HG03469 (cell line): ENCODE measurements at regions not wholly inside any gene's neighbourhood (a gene's known extent, or its start where the extent isn't known, plus 50 kb on each side); places are given as distances from the start of the nearest gene placed in this dataset.

Source experiments
- ATAC-seq: cut with Tn5 transposase; IDR thresholded peaks from one replicate; pipeline ENCODE4 v1.9.1; 2021; ENCODE audit warnings: mild to moderate bottlenecking, moderate library complexity, moderate number of reproducible peaks; ENCODE audit not compliant: unreplicated experiment

DNA sequence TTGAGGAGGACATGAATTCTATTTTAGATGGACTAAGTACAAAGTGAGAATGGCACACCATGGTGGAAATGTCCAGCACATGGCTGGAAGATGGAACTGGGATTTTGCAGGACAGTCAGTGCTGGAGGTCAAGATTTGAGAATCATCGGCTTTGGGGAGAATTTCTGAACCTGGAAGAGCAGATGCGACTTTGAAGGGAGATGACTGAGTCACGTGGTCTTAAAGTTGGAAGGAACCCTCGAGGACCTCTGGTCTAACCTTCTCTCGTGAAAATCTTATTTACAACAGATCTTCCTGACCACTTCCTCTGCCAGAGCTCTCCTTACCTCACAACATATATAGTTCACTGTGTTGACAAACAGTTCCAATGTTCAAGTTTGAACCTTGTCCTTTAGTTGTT lies 415.4 kb downstream of the ATP23 start:
- no peak for ATAC-seq

DNA sequence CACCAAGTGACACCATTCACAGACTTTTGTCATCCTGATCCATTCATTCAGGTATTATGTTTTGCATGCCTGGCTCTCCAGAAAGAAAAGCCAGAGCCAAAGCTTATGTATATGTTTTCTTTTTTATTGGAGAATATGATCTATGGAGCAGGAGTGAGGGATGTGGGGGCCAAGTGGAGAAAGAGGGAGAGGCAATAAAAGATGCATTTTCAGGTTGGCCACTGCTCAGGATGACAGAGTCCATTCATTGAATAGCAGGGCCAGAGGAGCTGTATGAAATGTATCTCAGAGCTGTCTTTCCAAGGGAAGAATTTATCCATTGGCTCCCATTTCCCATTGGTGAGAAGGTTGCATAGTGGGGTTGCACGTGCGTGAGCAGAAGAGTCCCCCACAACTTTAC lies 416.1 kb downstream of the ATP23 start:
- no peak for ATAC-seq

GRCh38 chr12:58358369-58358768 lies 417.0 kb downstream of the ATP23 start:
- no peak for ATAC-seq

- ATAC-seq: no peak
These were observed 417.7 kb downstream of the ATP23 start for GRCh38 chr12:58359084-58359483.

- ATAC-seq: no peak
These were observed 419.7 kb downstream of the ATP23 start for GRCh38 chr12:58361056-58361455.

DNA sequence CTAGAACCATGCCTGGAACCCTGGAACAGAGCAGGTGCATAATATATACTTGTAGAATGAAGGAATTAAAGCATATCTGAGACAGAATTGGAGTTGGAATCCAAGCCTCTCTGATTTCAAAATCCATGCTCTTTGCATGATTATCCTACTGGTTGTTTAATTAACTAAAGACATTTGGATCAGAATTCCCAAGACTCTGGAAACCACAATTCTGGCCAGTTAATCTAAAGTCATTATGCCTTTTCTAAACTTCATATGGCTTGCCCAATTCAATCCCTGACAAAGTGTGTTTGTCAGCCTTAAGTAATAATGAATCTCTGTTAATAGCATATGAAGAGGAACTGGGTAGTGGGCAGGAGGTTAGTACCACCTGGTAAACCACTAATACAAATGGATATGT lies 422.6 kb downstream of the ATP23 start:
- no peak for ATAC-seq

DNA sequence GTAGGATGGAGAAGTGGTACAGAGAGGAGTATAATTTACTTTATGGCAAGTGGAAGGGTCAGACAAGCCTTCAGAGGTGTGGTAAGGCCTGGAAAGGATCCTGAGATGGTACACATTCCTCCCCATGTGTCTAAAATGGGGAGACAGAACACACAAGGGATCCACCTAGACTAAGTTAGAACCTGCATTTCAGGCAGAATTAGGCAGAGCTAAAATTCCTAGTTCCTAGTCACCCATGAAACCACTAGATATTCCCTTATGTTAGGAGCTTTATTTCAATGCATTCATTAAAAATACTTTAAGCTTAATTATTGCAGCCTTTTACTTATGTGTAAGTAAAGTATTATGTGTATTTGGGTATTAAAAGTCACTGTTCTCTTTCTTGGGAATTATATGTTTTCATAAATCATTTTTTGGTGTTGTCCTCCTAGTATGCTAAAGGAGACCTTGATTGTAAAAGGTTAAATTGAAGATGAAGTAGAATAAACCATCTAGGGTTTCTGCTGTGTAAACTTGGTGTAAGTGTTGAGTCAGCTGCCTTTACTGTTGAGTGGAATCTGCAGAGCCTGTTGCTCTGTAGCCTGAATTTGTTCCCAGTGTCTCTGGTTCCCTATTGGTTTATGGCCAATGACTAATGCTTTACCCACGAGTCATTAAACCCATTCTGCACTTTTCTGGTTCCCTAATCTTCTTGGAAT lies 423.2 kb downstream of the ATP23 start:
- no peak for ATAC-seq

- ATAC-seq: no peak
These were observed 423.7 kb downstream of the ATP23 start for GRCh38 chr12:58365087-58365390.

DNA sequence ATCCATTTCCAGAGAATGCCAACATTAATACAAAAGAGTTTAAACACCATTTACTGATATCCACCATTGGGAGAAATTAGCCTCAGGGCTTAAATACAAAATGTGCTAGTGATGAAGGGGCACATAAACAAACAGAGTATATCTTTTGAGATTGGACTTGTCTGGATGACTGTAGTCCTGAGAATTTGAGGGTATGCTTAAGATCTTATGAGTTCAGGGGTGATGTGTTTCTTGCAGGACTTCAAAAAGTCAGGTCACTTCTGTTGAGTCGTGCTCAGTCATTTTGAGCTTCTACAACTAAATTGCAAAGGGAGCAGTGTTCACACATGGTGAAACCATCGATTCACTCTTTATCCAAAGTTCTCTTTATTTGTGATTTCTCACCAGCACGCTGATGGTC lies 425.7 kb downstream of the ATP23 start:
- ATAC-seq: no peak

- ATAC-seq: no peak
These were observed 426.6 kb downstream of the ATP23 start for GRCh38 chr12:58368001-58368400.

- no peak for ATAC-seq
These were observed 428.2 kb downstream of the ATP23 start for GRCh38 chr12:58369576-58369975.

DNA sequence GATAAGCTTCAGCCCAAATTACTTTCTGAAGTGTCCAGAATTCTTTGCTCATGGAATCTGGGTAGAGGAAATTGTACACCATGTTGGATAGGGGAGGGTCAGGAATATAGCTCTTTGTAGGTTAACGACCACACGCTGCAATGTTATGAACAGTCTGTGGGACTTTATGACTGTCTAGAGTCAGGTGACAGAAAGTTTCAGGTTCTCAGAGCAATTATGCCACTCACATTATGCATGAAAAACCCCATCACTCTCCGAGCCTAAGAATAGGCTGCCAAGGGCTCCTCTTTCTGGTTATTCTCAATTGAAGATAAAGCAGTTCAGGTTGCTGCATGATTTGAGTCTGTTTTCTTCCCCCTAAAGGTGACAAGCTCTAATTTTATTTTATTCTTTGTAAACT lies 430.9 kb downstream of the ATP23 start:
- peak; percentile 96 for ATAC-seq

DNA sequence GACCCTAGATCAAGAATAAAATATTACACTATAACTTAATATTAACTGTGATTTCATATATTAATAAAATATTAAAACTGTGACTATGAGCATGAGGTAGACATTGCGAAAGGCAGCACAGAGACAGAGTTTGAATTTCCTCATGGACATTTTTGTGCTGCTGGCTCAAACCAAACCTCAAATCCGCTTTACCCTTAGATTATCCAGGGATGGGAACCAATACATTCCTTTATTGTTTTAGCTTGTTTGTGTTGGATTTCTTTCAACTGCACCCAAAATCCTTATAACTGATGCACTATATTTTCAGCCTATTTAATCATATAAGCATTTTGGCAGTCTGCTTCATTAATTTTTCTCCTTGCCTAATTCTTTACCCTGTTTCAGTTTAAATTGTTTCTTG lies 436.7 kb downstream of the ATP23 start:
- ATAC-seq: no peak

- ATAC-seq: no peak
These were observed 440.2 kb downstream of the ATP23 start for GRCh38 chr12:58381546-58381945.

DNA sequence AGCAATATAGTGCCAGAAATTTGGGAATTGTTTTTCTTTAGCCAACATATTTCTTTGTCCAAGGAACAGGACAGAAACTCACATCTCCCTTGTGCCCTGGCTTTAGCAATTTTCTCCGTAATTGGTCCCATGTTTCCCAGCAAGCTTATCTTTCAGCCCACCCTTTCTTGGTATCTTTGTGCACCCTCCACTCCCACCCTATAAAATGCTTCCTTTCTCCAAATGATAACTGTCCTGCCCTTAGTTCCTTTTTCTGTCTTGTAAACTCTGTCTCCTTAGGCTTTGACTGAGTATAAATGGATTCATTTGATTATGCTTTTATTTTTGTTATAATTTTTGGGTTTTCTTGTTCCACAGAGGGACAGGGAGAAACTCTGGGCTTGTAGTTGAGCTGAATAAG lies 442.8 kb downstream of the ATP23 start:
- ATAC-seq: no peak

DNA sequence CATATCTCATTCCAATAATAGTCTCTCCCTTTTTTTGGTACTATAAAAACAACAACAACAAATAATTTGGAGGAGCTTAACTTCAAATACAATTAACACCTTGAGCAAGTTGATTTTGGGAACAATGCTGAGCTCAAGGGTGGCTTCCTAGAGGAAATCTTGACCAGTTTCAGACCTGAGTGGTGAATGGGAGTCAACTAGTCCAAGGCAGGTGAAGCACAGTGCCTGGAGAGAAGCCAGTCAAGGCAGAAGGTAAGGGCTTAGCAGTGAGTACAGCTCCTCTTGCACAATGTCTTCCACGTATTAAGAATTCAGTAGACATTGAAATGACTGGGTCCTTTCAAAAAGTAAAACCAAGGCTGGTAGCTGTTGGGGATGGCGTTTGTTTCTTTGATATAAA lies 444.8 kb downstream of the ATP23 start:
- no peak for ATAC-seq

GRCh38 chr12:58387199-58387598 lies 445.8 kb downstream of the ATP23 start:
- no peak for ATAC-seq

- no peak for ATAC-seq
These were observed 446.9 kb downstream of the ATP23 start for GRCh38 chr12:58388261-58388660.

- no peak for ATAC-seq
These were observed 451.8 kb downstream of the ATP23 start for GRCh38 chr12:58393152-58393551.

GRCh38 chr12:58395056-58395455 lies 453.7 kb downstream of the ATP23 start:
- no peak for ATAC-seq

- no peak for ATAC-seq
These were observed 454.1 kb downstream of the ATP23 start for GRCh38 chr12:58395470-58395869.

- ATAC-seq: no peak
These were observed 454.9 kb downstream of the ATP23 start for GRCh38 chr12:58396239-58396638.

- ATAC-seq: no peak
These were observed 464.0 kb downstream of the ATP23 start for GRCh38 chr12:58405363-58405762.
